ENCODE measurements at regions not wholly inside any gene's neighbourhood (a gene's known extent, or its start where the extent isn't known, plus 50 kb on each side); places are given as distances from the start of the nearest gene placed in this dataset.

GRCh38 chr7:25050223-25050622 lies 70.2 kb upstream of the OSBPL3 start:
- TF ChIP-seq CTCF (IDR thresholded peaks at IDR 0.05) (no peak), ZFX (IDR thresholded peaks at IDR 0.05; ENCODE audit: borderline replicate concordance) (no peak)
